HG02938 (cell line): ENCODE measurements at regions not wholly inside any gene's neighbourhood (a gene's known extent, or its start where the extent isn't known, plus 50 kb on each side); places are given as distances from the start of the nearest gene placed in this dataset.

Experiments used
- ATAC-seq: cut with Tn5 transposase; IDR thresholded peaks from one replicate; pipeline ENCODE4 v1.9.1; 2021; ENCODE audit warnings: mild to moderate bottlenecking, moderate library complexity; ENCODE audit not compliant: unreplicated experiment

DNA sequence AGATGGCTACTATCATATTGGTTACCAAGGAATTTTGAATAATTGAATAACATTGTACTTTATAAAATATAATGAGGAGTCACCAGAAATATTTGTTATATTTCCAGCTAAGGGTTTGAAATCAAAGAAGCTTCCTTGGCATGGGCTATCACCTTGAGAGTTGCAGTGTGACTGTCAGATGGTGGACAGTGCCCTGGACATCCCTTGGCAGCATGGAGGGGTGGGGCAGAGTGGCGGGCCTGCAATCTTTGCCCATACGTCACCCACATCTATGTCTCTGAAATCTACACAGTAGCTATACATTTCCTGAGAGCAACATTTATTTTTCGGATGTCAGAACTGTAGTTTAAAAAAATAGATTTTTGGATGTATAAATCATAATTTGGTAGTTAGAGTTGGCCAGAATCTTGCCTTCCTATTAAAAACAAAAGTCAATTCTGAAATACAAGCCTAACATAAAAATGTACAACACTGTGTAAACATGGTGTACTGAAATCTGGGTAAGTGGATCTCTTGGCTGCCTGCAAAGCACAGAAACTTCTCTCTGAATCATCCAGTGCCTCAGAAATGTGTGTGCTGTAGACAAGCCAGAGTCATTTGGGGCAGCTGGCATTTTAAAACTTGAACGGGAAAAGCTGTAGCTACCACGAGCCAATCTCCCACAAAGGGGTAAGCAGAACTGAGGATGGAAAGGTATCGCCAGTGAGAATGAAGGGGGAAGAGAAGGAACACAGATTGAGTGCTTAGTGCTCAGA is 124.2 kb upstream of the ARHGAP28 start:
- ATAC-seq: no peak

DNA sequence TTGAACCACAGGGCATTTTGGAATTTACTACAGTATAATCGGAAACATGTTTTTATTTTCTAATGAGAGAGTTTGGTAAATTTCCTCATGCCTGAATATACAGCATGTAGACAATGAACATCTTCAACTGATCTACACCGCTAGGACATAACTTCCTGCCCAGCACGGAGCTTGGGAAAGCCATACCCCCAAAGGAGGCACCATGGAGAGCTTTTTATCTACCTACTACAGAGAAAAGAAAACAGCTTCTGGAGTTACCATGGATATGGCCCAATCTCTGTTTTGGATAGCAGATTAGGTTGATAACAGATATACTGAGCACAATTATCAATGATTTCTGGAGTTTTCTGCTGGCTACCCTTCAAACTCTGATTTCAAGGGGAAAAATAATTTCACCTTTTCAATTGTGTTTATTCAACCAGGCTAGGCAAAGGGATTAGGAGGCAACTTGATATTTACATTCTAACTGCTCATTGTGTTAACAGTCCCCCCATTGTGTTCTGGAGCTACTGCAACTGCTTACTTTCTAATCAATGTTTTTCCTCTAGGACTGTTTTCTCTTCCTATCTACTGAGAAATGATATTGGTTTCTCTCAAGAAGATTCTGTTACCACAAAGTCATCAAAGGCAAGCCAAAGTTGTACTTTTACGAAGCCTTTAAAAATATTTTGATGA is 123.0 kb upstream of the ARHGAP28 start:
- no peak for ATAC-seq

- no peak for ATAC-seq
Observed at GRCh38 chr18:6607343-6607742, 122.2 kb upstream of the ARHGAP28 start.

DNA sequence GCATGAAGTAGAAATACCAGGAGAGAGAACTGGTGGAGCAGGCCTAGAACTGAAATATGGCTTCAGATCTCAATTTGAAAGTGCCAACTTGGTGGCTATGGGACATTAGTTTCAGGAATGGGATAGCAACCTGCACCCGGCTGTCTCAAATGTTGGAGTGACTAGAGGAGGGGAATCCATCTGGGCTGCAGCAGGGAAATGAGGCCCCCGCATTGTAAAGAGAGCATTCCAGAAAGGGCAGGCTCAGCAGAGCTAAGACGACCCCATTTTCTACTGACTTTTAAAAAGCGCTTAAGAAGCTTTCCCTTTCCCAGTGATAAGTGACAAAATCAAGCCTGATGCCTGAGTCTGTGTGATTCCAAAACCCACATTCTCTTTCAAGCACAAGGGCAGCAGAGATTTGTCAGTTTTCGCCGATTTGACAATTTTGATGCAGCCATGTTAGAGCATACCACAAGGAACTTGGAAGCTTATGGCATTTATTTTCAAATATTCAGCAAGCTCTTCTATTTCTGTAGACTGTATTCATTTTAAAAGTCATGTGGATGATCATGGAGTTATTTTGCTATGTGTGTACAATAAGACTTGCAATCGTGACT is 119.8 kb upstream of the ARHGAP28 start:
- ATAC-seq: no peak

GRCh38 chr18:6610466-6610865 is 119.0 kb upstream of the ARHGAP28 start:
- no peak for ATAC-seq

DNA sequence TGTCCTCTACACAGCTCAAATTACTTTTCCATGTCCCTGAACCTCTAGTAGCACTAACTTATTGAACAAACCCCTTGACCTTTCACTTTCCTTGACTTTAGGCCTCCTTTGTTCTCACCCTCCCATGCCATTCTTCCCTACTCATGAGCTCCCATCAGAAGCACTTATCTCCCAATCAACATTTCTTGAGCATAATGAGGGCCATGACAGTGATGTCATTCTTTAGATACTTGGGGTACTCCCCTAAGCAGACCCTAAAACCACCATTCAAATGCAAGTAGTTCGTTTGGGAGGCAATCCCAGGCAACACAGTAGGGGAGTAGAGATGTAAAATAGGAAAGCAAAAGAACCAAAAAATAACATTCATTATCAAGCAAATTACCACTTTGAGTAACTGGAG is 115.9 kb upstream of the ARHGAP28 start:
- no peak for ATAC-seq

GRCh38 chr18:6614952-6615351 is 114.6 kb upstream of the ARHGAP28 start:
- no peak for ATAC-seq

GRCh38 chr18:6616981-6617380 is 112.5 kb upstream of the ARHGAP28 start:
- ATAC-seq: no peak

DNA sequence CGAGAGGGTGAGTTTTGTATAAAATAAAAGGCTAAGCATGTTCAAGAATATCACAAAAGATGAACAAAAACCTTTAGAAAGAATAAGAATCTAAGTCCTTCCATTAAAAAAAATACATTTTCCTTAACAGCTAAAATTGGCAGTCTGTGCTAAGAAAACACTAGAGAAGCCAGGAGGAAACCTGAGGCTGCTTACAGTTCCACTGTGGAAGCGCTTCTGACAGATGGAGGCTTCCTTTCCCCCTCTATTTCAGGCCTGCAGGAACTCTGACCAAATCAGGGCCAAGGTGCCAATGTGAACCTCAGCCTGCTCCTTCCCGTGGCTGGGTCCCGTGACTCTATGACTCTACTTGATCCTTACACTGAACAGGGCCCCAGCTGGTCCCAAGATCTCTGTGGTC is 108.1 kb upstream of the ARHGAP28 start:
- ATAC-seq: no peak

DNA sequence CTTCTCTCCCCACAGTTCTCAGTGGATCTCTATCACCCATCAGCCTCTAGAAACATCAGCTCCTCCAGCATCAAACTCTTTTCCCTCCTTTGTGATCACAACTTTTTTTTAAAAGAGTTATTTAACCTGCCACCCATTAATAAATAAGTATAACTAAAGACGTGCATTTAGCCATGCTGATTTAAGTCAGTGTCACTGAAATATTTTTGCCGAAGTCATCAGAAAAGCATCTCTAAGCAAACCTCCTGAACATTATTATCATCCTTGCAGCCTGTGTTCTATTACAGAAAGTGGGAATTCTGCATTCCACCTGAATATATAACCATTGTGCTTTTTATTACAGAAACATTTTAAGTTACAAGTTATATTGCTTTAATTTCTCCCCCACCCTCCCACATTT is 106.2 kb upstream of the ARHGAP28 start:
- no peak for ATAC-seq

DNA sequence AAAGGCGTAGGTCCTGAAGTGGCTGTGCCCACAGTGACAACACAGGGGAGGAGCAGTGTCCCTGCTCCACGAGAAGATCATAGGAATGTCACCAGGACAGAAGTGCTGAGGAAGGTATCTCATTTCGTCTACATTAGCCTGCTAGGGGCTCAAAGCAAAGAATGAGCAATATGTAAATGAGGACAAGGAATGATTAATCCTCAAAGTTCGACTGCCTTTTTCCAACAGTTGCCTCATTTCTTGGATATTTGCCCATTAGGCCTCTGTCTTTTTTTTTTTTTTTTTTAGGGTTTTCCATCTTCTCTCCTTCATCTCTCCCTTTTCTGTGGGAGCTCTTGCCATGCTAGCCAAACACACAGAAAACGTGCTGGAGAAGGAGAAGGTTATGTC is 105.2 kb upstream of the ARHGAP28 start:
- ATAC-seq: no peak

DNA sequence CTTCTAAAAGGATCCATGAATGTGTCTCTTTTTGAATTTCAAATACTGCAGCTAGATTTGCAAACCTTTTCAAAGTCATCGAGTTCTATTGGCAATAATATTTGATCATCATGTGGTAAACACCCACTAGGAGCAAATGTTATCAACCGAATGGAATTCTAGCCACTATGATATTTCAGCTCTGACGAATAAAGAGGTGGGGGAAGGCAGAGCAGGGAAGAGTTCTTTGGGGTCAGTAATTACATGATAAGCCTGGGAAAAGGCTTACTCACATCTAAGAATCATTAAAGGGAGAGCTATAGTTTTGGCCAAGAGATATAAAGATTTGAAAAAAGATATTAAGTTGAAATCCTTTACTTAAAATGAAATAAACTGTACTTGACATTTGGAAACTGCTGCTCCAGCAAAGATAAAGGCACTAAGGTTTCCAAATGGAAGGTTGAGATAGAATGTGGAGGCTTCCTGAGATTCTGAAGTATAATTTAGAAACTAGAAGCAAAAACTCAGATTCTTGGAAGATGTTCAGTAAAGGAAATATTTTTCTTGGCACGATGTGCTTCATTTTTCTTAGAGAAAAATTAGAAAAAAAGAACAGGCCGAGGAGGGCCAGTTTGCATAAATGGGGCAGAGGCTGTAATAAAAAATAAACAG is 104.7 kb upstream of the ARHGAP28 start:
- ATAC-seq: no peak

DNA sequence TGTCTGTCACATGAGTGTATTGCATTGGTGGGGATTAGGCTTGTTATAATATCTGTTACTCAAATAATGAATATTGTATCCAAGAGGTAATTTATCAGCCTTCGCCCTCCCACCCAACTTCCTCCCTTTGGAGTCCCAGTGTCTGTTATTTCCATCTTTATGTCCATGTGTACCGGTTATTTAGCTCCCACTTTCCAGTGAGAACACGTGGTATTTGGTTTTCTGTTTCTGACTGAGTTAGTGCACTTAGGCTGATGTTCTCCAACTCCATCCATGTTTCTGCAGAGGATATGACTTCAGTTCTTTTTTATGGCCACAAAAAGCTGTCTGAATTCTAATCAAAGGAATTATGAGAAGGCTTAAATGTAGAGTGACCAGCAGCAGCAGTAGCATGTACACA is 104.0 kb upstream of the ARHGAP28 start:
- ATAC-seq: no peak

GRCh38 chr18:6626457-6626856 is 103.1 kb upstream of the ARHGAP28 start:
- ATAC-seq: no peak

DNA sequence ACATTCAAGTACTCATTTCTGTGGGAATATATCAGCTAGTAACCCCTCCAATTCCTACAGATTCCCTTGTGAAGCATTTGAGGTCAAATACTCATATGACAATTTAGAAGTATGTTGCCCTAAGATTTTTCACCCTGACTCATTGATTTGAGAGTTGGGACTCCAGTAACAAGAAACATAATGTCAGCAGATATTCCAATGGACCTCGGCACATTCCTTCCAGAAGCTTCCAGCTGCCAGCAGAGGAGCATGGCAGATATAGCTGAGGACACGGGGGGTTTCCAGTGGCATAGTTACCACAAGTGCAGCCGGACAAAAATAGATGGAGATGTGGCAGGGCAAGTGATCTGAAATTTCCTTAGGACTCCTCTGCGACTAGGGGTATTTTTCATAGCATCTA is 101.9 kb upstream of the ARHGAP28 start:
- no peak for ATAC-seq

DNA sequence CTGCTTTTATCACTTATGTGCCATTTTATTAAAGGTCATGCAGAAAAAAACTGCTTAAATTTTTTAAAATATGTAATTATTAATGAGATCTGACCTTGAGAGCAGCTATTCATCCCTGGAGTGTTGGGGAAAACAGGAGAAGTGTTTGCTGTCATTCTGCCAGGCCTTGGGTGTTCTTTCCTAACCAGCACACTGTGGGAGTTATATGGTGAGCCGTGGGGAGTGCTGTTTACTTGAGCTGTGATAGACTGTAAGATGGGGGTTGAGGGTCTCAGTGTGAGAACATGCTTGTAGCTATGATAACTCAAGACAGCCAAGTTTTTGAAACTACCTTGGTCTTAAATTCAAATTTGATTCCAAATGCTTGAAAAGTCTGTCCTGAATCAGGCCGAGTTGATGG is 101.3 kb upstream of the ARHGAP28 start:
- ATAC-seq: no peak

DNA sequence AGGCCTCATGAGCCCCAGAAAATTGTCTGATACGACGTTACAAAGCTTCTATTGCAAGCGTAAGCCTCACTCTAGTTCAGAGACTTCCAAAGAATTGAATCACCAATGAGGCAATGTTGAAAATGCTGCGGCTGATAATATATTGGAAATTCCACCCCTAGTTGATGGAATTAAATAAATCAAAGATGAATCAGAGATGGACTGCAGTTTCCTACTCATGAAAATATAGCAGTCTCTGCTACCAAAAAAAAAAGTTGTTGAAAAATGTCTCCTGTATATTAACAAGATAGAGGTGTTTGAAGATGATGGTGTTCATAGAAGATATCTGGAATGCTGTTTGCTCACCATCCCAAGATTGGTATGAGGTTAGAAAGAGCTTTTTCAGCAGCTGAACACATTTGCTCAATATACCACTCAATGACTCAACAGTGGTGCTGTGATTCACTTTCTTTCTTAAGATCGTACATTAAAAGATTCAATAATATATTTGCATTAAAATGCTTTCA is 99.8 kb upstream of the ARHGAP28 start:
- ATAC-seq: no peak

DNA sequence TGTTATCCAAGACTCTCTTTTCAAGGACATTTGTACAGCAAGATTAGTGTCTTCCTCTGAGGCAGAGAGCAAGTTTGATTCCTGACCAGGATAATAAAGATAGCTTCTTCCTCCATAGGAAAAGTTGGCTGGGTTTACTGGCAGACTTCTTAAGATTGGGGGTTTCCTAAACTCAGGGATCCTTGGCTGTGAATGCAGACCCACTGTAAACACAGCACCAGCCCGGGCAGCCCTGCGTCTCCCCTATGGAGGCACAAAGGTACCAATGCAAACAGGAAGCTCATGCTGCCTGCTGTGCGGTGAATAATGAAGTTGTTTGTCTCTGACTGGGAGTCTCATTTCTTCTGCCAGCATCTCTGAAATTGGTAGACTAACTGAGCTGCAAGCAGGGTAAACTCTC is 96.2 kb upstream of the ARHGAP28 start:
- no peak for ATAC-seq

DNA sequence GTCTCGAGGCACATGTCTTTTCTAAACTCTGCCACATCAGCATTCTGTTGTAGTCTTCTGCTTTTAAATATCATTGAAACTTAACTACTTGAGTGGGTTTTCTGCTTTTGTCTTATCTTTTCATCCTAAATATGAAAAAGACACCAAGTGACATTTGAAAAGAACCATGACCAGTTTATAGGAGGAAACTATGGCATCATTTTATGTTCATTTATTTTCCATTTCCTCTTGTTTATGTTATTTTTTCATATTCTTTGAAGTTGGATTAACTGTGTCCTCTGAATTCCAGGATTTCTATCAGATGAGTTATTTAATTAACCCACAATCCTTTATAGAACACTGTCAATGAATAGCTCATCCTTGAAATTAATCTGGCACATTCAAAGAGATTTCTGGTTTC is 93.4 kb upstream of the ARHGAP28 start:
- ATAC-seq: no peak

DNA sequence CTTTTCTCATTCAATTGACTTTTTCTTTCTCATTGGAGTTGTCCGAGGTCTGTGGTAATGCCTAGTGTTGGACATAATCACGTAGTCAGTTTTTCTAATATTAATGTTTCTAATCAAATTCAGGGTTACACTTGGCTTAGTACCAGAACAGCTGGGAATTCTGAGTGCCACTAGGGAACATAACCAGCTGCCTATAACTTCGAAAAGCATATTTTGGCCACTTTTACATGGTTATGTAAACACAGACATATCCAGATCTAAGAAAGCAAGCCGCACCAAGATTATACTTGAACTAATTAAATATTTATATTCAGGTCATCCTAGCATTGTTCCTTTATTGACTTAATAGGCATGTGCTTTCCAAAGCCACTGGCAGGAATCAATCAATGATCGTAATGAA is 91.1 kb upstream of the ARHGAP28 start:
- ATAC-seq: no peak

DNA sequence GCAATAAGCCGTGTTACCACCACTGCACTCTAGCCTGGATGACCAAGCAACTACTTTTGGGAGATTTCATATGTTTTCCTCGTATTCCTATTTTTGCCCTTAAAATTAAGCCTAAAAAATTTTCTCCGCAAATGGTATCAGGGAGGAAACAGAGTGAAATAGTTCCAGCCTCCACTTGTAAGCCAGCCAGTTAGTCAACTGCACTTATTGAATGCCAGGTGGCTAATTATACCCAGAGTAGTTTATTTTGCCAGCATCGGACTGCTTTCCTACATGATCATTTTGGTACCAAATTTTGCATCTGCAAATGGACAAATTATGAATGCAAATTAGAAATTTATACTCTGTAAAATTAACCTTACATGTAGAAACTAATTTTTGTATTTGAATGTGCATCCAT is 90.2 kb upstream of the ARHGAP28 start:
- ATAC-seq: no peak
